A549 (cell line): ENCODE measurements at regions not wholly inside any gene's neighbourhood (a gene's known extent, or its start where the extent isn't known, plus 50 kb on each side); places are given as distances from the start of the nearest gene placed in this dataset.

Experiments
- EP300 ChIP-seq, 2 experiments: fragments of >200 bp; sonication (Bioruptor Twin); formaldehyde crosslinking; IDR thresholded peaks; 2 replicates in 1 of 2; 3 replicates in 1 of 2; pipeline ENCODE4 v1.6.1; 2016 to 2017
- KDM1A ChIP-seq: fragments of 200-600 bp; sonication (generic); IDR thresholded peaks from 2 replicates; pipeline ENCODE4 v1.6.1; 2016; ENCODE audit warnings: low read depth, mild to moderate bottlenecking
- NR3C1 ChIP-seq: fragments of >200 bp; sonication (Bioruptor Twin); formaldehyde crosslinking; IDR thresholded peaks from 3 replicates; pipeline ENCODE4 v1.6.1; 2017
- POLR2A ChIP-seq: IDR thresholded peaks from 2 replicates; pipeline ENCODE4 v1.6.1; 2012; ENCODE audit warnings: mild to moderate bottlenecking, low read length
- POLR2AphosphoS2 ChIP-seq: conservative IDR thresholded peaks from 2 replicates; pipeline ENCODE4 v1.6.1; 2012; ENCODE audit warnings: low read length, improper control_type of control experiment, inconsistent platforms
- RNF2 ChIP-seq: fragments of 200-600 bp; sonication (generic); IDR thresholded peaks from 2 replicates; pipeline ENCODE4 v1.6.1; 2016; ENCODE audit warnings: low read depth, mild to moderate bottlenecking, antibody characterized with exemption, moderate library complexity, borderline replicate concordance
- SMC3 ChIP-seq: fragments of >200 bp; sonication (Bioruptor Twin); formaldehyde crosslinking; IDR thresholded peaks from 3 replicates; pipeline ENCODE4 v1.6.1; 2018; ENCODE audit warnings: inconsistent platforms
- SREBF2 ChIP-seq: fragments of 450-650 bp; IDR thresholded peaks from 2 replicates; pipeline ENCODE4 v1.6.1; 2014; ENCODE audit warnings: mild to moderate bottlenecking, moderate library complexity
- TF ChIP-seq, protein P1 (sequence below): fragments of >200 bp; sonication (Bioruptor Twin); formaldehyde crosslinking; IDR thresholded peaks from 3 replicates; pipeline ENCODE4 v1.5.1; 2016
- TF ChIP-seq, protein P2 (sequence below): fragments of 450-650 bp; IDR thresholded peaks from 2 replicates; pipeline ENCODE4 v1.6.1; 2014; ENCODE audit warnings: antibody characterized with exemption
- TF ChIP-seq, protein P3 (sequence below): fragments of 200-600 bp; sonication (generic); IDR thresholded peaks from 2 replicates; pipeline ENCODE4 v1.6.1; 2016; ENCODE audit warnings: antibody characterized with exemption, mild to moderate bottlenecking, moderate library complexity

DNA sequence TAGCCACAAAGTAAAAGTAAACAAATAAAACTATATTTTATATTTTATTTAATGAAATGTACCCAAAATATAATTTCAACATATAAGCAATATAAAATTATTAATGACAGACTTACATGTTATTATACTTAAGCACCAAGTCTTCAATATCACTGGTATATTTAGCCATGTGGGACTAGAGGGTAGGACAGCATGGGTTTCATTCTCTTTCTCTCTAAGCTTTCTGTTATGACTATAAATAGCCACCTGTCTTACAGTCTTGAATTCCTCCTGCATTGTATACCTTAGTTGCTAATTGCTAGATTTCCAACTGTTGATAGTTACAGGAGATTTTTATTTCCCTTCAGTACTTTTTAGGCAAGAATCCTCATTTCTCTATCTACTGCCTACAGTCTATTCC is 63.1 kb upstream of the LIN7A start:
- TF ChIP-seq SMC3 (no peak), EP300 (IDR thresholded peaks at IDR 0.05) (no peak), NR3C1 (no peak), POLR2AphosphoS2 (no peak), POLR2A (no peak), RNF2 (no peak), SREBF2 (no peak), KDM1A (no peak)
- TF ChIP-seq, protein P1, sequence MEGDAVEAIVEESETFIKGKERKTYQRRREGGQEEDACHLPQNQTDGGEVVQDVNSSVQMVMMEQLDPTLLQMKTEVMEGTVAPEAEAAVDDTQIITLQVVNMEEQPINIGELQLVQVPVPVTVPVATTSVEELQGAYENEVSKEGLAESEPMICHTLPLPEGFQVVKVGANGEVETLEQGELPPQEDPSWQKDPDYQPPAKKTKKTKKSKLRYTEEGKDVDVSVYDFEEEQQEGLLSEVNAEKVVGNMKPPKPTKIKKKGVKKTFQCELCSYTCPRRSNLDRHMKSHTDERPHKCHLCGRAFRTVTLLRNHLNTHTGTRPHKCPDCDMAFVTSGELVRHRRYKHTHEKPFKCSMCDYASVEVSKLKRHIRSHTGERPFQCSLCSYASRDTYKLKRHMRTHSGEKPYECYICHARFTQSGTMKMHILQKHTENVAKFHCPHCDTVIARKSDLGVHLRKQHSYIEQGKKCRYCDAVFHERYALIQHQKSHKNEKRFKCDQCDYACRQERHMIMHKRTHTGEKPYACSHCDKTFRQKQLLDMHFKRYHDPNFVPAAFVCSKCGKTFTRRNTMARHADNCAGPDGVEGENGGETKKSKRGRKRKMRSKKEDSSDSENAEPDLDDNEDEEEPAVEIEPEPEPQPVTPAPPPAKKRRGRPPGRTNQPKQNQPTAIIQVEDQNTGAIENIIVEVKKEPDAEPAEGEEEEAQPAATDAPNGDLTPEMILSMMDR, result no peak
- TF ChIP-seq, protein P2, sequence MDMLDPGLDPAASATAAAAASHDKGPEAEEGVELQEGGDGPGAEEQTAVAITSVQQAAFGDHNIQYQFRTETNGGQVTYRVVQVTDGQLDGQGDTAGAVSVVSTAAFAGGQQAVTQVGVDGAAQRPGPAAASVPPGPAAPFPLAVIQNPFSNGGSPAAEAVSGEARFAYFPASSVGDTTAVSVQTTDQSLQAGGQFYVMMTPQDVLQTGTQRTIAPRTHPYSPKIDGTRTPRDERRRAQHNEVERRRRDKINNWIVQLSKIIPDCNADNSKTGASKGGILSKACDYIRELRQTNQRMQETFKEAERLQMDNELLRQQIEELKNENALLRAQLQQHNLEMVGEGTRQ, result no peak
- TF ChIP-seq, protein P3, sequence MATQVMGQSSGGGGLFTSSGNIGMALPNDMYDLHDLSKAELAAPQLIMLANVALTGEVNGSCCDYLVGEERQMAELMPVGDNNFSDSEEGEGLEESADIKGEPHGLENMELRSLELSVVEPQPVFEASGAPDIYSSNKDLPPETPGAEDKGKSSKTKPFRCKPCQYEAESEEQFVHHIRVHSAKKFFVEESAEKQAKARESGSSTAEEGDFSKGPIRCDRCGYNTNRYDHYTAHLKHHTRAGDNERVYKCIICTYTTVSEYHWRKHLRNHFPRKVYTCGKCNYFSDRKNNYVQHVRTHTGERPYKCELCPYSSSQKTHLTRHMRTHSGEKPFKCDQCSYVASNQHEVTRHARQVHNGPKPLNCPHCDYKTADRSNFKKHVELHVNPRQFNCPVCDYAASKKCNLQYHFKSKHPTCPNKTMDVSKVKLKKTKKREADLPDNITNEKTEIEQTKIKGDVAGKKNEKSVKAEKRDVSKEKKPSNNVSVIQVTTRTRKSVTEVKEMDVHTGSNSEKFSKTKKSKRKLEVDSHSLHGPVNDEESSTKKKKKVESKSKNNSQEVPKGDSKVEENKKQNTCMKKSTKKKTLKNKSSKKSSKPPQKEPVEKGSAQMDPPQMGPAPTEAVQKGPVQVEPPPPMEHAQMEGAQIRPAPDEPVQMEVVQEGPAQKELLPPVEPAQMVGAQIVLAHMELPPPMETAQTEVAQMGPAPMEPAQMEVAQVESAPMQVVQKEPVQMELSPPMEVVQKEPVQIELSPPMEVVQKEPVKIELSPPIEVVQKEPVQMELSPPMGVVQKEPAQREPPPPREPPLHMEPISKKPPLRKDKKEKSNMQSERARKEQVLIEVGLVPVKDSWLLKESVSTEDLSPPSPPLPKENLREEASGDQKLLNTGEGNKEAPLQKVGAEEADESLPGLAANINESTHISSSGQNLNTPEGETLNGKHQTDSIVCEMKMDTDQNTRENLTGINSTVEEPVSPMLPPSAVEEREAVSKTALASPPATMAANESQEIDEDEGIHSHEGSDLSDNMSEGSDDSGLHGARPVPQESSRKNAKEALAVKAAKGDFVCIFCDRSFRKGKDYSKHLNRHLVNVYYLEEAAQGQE, result no peak
